ENCODE measurements at regions not wholly inside any gene's neighbourhood (a gene's known extent, or its start where the extent isn't known, plus 50 kb on each side); places are given as distances from the start of the nearest gene placed in this dataset.

GRCh38 chr12:62069976-62070375 lies 190.2 kb upstream of the USP15 start:
- no peak for TF ChIP-seq CTCF (IDR thresholded peaks at IDR 0.05)
- no peak for TF ChIP-seq POLR2A (IDR thresholded peaks at IDR 0.05)

Data from adrenal gland (tissue), 5 donors.